ENCODE measurements at regions not wholly inside any gene's neighbourhood (a gene's known extent, or its start where the extent isn't known, plus 50 kb on each side); places are given as distances from the start of the nearest gene placed in this dataset.
A peak's percentile ranks its signal among the peaks of the same experiment; 100 is the strongest.

DNA sequence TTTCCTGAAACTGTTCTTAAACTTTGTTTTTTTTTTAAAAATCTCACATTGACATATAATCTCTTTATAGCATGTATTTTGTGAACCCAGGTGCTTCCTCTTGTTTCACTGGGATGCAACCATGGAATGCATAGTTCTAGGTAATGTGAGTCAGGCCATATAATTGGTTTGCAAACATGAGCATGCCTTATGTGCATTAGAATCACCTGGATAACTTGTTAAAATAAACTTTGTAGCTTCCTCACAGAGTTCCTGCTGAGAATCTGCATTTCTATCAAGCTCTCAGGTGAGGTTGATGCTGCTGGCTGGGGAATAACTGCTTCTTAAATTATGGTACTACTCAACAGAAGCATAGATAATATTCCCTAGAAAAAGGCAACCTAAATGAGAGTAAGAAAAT, 940.3 kb upstream of the LCORL start:
- DNase-seq (ENCODE audit: low read depth, low spot score) = no peak
- no peak overlapping the region for H3K27ac ChIP-seq

GRCh38 chr4:18961266-18961665, 939.7 kb upstream of the LCORL start:
- no peak overlapping the region for H3K27ac ChIP-seq
- DNase-seq (ENCODE audit: low read depth, low spot score) = no peak

- DNase-seq (ENCODE audit: low read depth, low spot score) = no peak
- no peak overlapping the region for H3K27ac ChIP-seq
Measured at GRCh38 chr4:18957716-18958115, 936.2 kb upstream of the LCORL start.

GRCh38 chr4:18954538-18954937, 933.0 kb upstream of the LCORL start:
- DNase-seq (ENCODE audit: low read depth, low spot score) = no peak
- H3K27ac ChIP-seq = no peak overlapping the region

- DNase-seq (ENCODE audit: low read depth, low spot score) = no peak
- H3K27ac ChIP-seq = no peak overlapping the region
Measured at GRCh38 chr4:18953613-18954012, 932.1 kb upstream of the LCORL start.

DNA sequence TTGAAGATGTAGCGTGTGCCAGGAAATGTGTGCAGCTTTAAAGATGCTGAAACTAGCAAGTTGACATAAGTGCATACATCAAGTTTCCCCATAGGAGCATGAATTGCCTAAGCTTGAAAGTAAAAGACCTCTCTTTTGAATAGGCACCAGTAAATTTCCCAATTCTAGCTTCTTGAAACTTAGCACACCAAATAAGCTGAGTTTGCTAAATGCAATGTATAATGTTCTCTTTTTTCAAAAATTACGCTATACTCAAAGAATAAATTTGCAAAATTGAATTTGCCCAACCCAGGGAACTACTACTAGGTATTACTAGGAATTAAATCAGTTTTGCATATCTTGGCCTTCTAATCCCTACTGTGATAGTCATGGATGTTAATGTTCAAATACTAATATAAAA, 923.9 kb upstream of the LCORL start:
- no peak for DNase-seq (ENCODE audit: low read depth, low spot score)
- no peak overlapping the region for H3K27ac ChIP-seq

DNA sequence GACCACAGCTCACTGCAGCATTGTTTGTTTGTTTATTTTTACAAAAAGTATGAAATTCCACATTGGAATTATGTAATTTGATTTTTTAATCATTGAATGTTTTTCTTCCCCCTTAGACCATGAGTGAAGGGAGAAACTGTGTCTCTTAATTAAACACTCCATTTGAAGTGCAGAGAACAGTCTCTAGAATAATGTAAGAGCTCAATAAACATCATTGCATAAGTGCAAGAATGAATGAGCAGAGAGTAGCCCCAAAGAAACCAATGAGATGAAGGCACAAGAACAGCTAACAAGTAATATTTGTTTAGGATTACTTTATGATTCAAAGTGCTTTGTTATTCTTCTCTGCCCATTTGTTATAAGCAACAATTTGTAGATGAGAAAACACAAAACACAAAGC, 921.3 kb upstream of the LCORL start:
- DNase-seq (ENCODE audit: low read depth, low spot score) = no peak
- no peak overlapping the region for H3K27ac ChIP-seq

- DNase-seq (ENCODE audit: low read depth, low spot score) = no peak
Measured at GRCh38 chr4:18938343-18939099, 917.0 kb upstream of the LCORL start.

DNA sequence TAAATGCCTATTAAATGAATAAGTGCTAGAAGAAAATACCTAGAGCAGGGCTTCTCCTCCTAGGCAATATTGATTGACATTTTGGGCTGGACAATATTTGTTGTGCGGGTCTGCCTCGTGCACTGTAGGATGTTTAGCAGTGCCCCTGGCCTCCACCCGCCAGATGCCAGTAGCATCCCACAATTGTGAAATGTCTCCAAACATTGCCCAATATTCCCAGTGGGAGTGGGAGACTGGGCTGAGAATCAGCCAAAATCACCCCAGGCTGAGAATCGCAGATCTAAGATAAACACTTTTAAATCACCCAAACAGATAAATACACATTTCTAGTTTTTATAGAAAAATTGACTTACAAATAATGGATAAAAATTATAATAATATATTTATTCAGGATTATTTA, 916.2 kb upstream of the LCORL start:
- no peak overlapping the region for H3K27ac ChIP-seq

More at GRCh38 chr4:18938343-18939099, 917.0 kb upstream of the LCORL start:
- no peak overlapping the region for H3K27ac ChIP-seq

DNA sequence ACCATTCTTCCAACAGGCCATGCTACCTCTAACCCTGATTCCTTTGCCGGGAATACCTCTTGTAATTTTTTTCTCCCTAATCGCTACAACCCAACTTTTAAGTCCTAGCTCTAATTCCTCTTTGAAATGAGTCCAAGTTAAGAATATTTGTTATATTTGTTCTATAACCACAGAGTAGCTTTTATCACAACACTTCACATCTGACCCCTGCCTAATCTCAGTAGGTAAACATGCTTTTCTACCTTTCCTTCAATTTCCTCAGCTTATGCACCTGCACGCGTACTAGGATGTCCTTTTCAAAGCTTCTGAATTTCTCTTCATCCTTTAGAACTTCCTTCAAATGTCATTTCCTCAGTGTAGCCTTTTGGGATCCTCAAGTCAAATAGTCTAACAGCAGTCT, 915.5 kb upstream of the LCORL start:
- H3K27ac ChIP-seq = no peak overlapping the region
- no peak for DNase-seq (ENCODE audit: low read depth, low spot score)

More for the DNA sequence above, 916.2 kb upstream of the LCORL start:
- DNase-seq (ENCODE audit: low read depth, low spot score) = no peak

- no peak for DNase-seq (ENCODE audit: low read depth, low spot score)
- H3K27ac ChIP-seq = no peak overlapping the region
Measured at GRCh38 chr4:18935659-18936345, 914.2 kb upstream of the LCORL start.

GRCh38 chr4:18934197-18934596, 912.6 kb upstream of the LCORL start:
- DNase-seq (ENCODE audit: low read depth, low spot score) = no peak
- H3K27ac ChIP-seq = no peak overlapping the region

- no peak overlapping the region for H3K27ac ChIP-seq
- DNase-seq (ENCODE audit: low read depth, low spot score) = no peak
Measured at GRCh38 chr4:18932730-18933339, 911.3 kb upstream of the LCORL start.

GRCh38 chr4:18931643-18932377, 910.3 kb upstream of the LCORL start:
- no peak overlapping the region for H3K27ac ChIP-seq
- no peak for DNase-seq (ENCODE audit: low read depth, low spot score)

DNA sequence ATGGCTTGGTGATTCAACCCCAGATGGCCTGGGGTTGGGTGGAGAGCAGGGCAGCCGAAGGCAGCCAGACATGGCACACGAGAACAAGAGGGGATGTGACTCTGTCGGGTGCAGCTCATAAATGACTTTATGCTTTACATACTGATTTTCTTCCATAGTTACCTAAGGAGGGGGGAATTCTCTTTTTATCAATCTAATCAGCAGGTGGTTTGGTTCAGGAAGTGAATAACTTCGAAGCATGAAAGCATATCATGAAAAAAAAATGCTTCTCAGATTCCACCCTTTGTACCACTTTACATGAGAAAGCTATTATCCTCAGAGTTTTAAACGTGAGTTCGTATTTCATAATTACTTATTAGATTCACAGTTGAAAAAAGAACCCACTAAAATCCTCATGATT, 908.9 kb upstream of the LCORL start:
- DNase-seq (ENCODE audit: low read depth, low spot score) = no peak
- H3K27ac ChIP-seq = no peak overlapping the region

DNA sequence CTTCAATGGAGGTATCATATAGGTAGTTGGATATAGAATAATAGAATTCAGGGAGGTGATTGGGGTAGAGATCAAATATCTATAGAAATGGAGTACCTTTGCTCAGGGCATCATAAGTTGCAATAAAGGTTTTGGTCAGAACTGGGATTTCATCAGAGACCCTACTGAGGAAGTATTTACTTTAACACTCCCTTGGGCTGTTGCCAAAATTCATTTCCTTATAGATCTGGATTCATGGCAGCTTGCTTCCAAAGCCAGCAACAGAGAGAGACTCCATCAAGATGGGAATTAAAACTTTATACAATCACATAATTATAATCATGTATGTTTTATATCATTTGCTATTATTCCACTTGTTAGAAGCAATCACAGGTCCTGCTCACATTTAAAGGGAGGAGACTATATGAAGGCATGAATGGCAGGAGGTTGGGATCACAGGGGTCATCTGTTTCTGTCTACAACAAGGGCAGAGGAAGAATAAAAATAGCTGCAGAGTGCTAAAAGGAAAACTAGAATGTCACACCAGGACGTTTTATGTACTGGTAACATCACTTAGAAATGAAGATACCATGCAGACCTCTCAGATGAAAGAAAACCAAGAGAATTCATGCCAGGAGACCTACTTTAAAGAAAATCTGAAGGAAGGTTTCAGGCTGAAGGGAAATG, 902.1 kb upstream of the LCORL start:
- no peak for DNase-seq (ENCODE audit: low read depth, low spot score)
- H3K27ac ChIP-seq = no peak overlapping the region

DNA sequence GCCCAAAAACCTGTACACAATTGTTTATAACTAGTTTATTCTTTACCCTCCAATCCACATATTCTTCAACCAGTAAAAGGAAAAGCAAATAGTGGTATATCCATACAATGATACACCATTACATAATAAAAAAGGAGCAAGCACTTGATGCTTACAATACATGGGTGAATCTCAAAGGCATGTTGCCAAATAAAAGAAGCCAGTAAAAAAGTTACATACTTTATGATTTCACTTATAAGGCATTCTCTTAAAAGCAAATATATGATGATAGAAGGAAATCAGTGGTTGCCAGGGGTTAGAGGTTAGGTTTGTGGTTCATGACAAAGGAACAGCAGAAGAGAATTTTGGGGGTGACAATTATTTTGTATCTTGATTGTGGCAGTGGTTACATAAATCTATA, 896.1 kb upstream of the LCORL start:
- DNase-seq (ENCODE audit: low read depth, low spot score) = no peak

GRCh38 chr4:18914182-18914581, 892.6 kb upstream of the LCORL start:
- H3K27ac ChIP-seq = peak overlapping the region; percentile 32
- DNase-seq (ENCODE audit: low read depth, low spot score) = no peak

More for the DNA sequence above, 896.1 kb upstream of the LCORL start:
- H3K27ac ChIP-seq = no peak overlapping the region

DNA sequence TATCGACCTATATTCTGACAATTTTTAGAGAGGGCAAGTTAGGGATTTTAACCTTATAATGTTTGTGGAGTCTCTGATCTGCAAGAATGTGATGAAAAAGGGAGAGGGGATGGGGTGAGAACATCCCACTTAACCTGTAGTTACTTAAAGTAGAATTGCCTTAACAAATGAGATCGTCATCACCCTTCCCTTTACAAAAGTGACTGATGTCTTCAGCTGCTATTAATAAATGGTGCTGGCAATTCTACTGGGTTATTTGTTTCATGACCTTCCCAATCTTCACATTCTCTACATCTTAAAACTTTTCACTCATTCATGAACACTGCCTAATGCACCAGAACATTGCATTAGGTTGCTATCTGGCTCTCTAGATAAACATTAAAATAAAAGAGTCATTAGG, 873.4 kb upstream of the LCORL start:
- DNase-seq (ENCODE audit: low read depth, low spot score) = no peak
- H3K27ac ChIP-seq = no peak overlapping the region

DNA sequence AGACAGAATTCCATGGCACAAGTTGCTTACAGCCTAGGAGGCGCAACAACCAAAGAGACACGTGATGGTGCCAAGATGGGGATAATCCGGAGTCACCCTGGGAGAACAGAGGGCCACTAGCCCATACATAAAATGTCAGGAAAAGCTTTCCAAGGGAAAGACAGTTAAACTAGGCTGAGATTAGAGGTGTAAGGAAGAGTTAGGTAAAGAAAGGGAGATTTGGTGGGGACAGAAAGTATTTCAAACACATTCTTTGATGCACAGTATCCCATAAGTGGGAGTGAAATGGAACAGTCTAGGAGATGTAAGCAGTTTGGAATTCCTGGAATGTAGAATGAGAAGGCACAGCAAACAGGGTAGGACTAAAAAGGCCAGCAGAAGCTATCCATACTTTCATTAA, 860.9 kb upstream of the LCORL start:
- DNase-seq (ENCODE audit: low read depth, low spot score) = no peak
- H3K27ac ChIP-seq = no peak overlapping the region

All from epithelial cell of prostate (primary cell).